ENCODE measurements at regions not wholly inside any gene's neighbourhood (a gene's known extent, or its start where the extent isn't known, plus 50 kb on each side); places are given as distances from the start of the nearest gene placed in this dataset.
"Not testable (repeated sequence)": the region's sequence is repeated elsewhere in the genome, so short reads cannot be mapped to it uniquely, and the experiment has no call there.

DNA sequence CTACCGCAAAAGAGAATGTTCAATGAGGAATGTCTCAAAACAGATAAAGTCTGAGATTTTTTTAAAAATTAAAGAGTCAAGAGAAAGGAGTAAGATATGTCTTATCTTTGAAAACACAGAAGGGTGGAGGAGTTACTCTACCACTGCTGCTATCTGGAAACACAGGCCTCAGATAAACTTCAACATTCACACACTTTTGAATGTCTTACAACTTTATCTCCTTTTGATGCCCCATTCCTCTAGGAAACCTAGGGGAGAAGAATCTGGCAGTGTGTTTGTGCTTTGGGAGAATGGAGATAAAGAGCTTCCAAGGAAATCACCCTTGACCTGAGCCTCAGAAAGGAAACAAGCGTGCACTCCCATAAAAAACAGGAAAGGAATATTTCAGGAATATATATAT, 468.2 kb downstream of the PLOD2 start:
- no peak overlapping the region for H3K27ac Mint-ChIP-seq
- H3K4me3 Mint-ChIP-seq, result no peak overlapping the region
- DNase-seq (no peak), ATAC-seq (replicated peaks) (no peak)
- peaks cover 6% of the 10 kb centered on the region in 2 donors for H3K9me3 Mint-ChIP-seq
- no peaks in the 10 kb centered on the region for H3K27me3 Mint-ChIP-seq
- no peaks in the 10 kb centered on the region for H3K36me3 Mint-ChIP-seq (ENCODE audit: insufficient read depth)
- no peaks in the 10 kb centered on the region for H3K4me1 Mint-ChIP-seq (ENCODE audit: low read depth in 2 of 2)

DNA sequence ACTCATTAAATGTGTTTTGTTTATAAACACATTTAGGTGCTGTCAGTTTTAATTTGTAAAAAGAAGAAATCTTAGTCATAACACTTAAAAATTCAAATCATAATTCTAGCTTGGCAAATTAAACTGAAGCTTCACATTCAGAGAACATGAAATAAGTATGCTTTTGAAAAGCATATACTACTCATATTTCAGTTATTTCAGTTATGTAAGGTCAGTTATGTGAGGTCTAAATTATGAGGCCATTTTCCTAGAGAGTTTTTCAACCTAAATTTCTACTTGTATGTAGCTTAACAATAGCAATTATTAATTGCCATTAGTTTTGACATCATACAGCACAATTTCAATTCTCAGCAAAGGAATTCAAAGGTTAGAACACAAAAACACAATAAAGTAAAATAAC, 465.0 kb downstream of the PLOD2 start:
- no peak overlapping the region for H3K27ac Mint-ChIP-seq
- ATAC-seq (replicated peaks) (no peak), DNase-seq (no peak)
- no peaks in the 10 kb centered on the region for H3K36me3 Mint-ChIP-seq (ENCODE audit: insufficient read depth)
- no peaks in the 10 kb centered on the region for H3K4me1 Mint-ChIP-seq (ENCODE audit: low read depth in 2 of 2)
- H3K9me3 Mint-ChIP-seq, result peaks cover 6% of the 10 kb centered on the region in 2 donors
- no peak overlapping the region for H3K4me3 Mint-ChIP-seq
- H3K27me3 Mint-ChIP-seq, result no peaks in the 10 kb centered on the region

GRCh38 chr3:145698250-145698649, 462.7 kb downstream of the PLOD2 start:
- Mint-ChIP-seq H3K27me3 (no peaks in the 10 kb centered on the region), H3K4me1 (ENCODE audit: low read depth in 2 of 2) (no peaks in the 10 kb centered on the region), H3K36me3 (ENCODE audit: insufficient read depth) (no peaks in the 10 kb centered on the region), H3K4me3 (no peak overlapping the region), H3K27ac (no peak overlapping the region), H3K9me3 (peaks cover 0 to 4% of the 10 kb centered on the region in 2 donors)
- ATAC-seq (replicated peaks) (no peak), DNase-seq (no peak)

GRCh38 chr3:145698749-145699148, 462.2 kb downstream of the PLOD2 start:
- Mint-ChIP-seq H3K36me3 (ENCODE audit: insufficient read depth) (no peaks in the 10 kb centered on the region), H3K27me3 (no peaks in the 10 kb centered on the region), H3K9me3 (peaks cover 0 to 4% of the 10 kb centered on the region in 2 donors), H3K4me1 (ENCODE audit: low read depth in 2 of 2) (no peaks in the 10 kb centered on the region), H3K27ac (no peak overlapping the region), H3K4me3 (no peak overlapping the region)
- DNase-seq, result no peak
- no peak for ATAC-seq (replicated peaks)

- no peak for DNase-seq
- Mint-ChIP-seq H3K36me3 (ENCODE audit: insufficient read depth) (no peaks in the 10 kb centered on the region), H3K9me3 (peaks cover 0 to 5% of the 10 kb centered on the region in 2 donors), H3K27ac (no peak overlapping the region), H3K4me3 (no peak overlapping the region), H3K27me3 (no peaks in the 10 kb centered on the region), H3K4me1 (ENCODE audit: low read depth in 2 of 2) (no peaks in the 10 kb centered on the region)
- ATAC-seq (replicated peaks), result no peak
These were observed 457.0 kb downstream of the PLOD2 start for GRCh38 chr3:145704020-145704419.

DNA sequence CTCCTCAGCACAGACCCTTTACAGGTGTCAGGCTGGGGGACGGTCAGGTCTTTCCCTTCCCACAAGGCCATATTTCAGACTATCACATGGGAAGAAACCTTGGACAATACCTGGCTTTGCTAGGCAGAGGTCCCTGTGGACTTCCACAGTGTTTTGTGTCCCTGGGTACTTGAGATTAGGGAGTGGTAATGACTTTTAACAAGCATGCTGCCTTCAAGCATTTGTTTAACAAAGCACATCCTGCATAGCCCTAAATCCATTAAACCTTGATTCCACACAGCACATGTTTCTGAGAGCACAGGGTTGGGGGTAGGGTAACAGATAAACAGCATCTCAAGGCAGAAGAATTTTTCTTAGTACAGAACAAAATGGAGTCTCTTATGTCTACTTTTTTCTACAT, 451.2 kb downstream of the PLOD2 start:
- ATAC-seq (replicated peaks); H3K27me3 Mint-ChIP-seq; DNase-seq; H3K4me3 Mint-ChIP-seq; H3K36me3 Mint-ChIP-seq (ENCODE audit: insufficient read depth); H3K27ac Mint-ChIP-seq; H3K4me1 Mint-ChIP-seq (ENCODE audit: low read depth in 2 of 2): not testable (repeated sequence)
- H3K9me3 Mint-ChIP-seq, result peaks cover 5 to 20% of the 10 kb centered on the region in 2 donors

- Mint-ChIP-seq H3K9me3 (peaks cover 0 to 8% of the 10 kb centered on the region in 2 donors), H3K27me3 (no peaks in the 10 kb centered on the region), H3K4me1 (ENCODE audit: low read depth in 2 of 2) (no peaks in the 10 kb centered on the region), H3K4me3 (no peak overlapping the region), H3K36me3 (ENCODE audit: insufficient read depth) (no peaks in the 10 kb centered on the region), H3K27ac (no peak overlapping the region)
- DNase-seq (no peak), ATAC-seq (replicated peaks) (no peak)
These were observed 444.5 kb downstream of the PLOD2 start for GRCh38 chr3:145716519-145716918.

DNA sequence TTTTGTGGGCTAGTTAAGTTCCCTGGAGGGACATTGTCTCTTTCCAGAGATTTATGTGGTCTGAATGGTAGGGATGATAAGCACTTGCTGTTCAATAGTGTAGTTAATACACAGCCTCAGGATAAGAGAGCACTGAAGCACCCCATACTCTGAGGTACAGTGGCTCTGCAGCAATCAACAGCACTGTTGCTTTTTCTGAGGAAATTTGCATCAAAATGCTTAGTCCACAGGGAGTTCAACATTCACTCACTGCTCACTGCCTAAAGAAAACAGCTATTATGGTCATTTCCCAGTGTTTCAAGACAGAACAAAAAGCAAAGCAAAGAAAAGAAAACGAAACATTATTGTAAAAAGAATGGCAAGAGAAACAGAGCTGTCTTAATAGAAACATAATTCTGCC, 441.9 kb downstream of the PLOD2 start:
- Mint-ChIP-seq H3K4me1 (ENCODE audit: low read depth in 2 of 2) (no peaks in the 10 kb centered on the region), H3K9me3 (no peaks in the 10 kb centered on the region), H3K4me3 (no peak overlapping the region), H3K27me3 (no peaks in the 10 kb centered on the region), H3K27ac (no peak overlapping the region), H3K36me3 (ENCODE audit: insufficient read depth) (no peaks in the 10 kb centered on the region)
- ATAC-seq (replicated peaks) (no peak), DNase-seq (no peak)

DNA sequence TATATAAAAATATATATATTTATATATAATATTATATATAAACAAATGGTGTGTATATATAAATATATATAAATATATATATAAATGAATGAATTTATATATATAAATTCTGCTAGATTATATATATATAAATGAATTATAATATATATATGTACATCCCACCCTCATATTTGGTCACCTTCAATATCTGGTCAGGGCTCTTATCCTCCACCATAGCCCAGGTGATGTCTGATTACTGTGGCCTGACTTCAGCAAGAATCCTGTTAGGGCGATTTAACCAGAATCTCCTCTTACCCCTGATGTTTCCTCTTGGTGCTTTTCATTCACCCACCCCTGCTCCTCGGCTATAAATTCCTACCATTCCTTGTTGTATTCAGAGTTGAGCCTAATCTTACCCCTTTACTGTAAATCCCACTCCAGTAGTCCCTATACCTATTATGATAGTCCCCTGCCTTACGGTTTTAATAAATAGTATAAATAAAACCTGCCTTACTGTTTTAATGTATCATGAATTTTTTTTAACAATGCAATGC, 439.6 kb downstream of the PLOD2 start:
- H3K4me3 Mint-ChIP-seq, result no peak overlapping the region
- H3K9me3 Mint-ChIP-seq, result peaks cover 0 to 3% of the 10 kb centered on the region in 2 donors
- no peaks in the 10 kb centered on the region for H3K27me3 Mint-ChIP-seq
- no peak overlapping the region for H3K27ac Mint-ChIP-seq
- H3K4me1 Mint-ChIP-seq (ENCODE audit: low read depth in 2 of 2), result no peaks in the 10 kb centered on the region
- H3K36me3 Mint-ChIP-seq (ENCODE audit: insufficient read depth), result no peaks in the 10 kb centered on the region
- ATAC-seq (replicated peaks), result no peak
- no peak for DNase-seq

GRCh38 chr3:145721815-145722214, 439.2 kb downstream of the PLOD2 start:
- H3K36me3 Mint-ChIP-seq (ENCODE audit: insufficient read depth), result no peaks in the 10 kb centered on the region
- no peak overlapping the region for H3K27ac Mint-ChIP-seq
- DNase-seq (no peak), ATAC-seq (replicated peaks) (no peak)
- H3K4me3 Mint-ChIP-seq, result no peak overlapping the region
- no peaks in the 10 kb centered on the region for H3K27me3 Mint-ChIP-seq
- no peaks in the 10 kb centered on the region for H3K4me1 Mint-ChIP-seq (ENCODE audit: low read depth in 2 of 2)
- peaks cover 0 to 8% of the 10 kb centered on the region in 2 donors for H3K9me3 Mint-ChIP-seq

DNA sequence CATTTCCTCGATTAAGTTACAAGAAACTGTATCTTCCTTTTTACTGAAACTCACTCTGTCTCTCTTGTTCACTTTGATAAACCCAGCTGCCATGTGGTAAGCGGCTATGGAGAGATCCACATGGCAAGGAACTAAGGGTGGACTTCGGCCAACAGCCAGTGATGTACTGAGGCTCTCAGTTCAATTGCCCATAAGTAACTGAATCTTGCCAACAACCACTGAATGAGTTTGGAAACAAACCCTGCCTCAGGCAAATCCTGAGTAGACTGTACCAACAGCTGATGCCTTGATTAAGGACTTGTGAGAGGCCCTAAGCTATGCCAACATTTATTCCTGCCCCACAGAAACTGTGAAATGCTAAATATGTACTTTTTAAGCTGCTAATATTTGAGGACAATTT, 433.5 kb downstream of the PLOD2 start:
- no peak for DNase-seq
- Mint-ChIP-seq H3K4me1 (ENCODE audit: low read depth in 2 of 2) (no peaks in the 10 kb centered on the region), H3K27me3 (no peaks in the 10 kb centered on the region), H3K4me3 (no peak overlapping the region), H3K36me3 (ENCODE audit: insufficient read depth) (no peaks in the 10 kb centered on the region), H3K27ac (no peak overlapping the region), H3K9me3 (peaks cover 6 to 19% of the 10 kb centered on the region in 2 donors)
- no peak for ATAC-seq (replicated peaks)

DNA sequence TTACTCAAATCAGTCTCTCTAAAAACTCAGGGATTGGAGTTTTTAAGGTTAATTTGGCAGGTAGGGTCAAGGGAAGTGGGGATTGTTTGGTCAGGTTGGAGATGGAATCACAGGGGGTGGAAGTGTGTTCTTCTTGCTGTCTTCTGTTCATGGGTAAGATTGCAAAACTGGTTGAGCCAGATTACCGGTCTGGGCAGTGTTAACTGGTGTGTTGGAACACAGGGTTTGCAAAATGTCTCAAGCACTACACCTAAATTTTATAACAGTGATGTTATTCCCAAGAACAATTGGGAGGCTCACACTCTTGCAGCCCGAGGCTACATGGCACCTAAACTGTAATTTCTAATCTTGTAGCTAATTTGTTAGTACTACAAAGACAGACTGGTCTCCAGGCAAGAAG, 425.4 kb downstream of the PLOD2 start:
- Mint-ChIP-seq H3K27me3 (no peaks in the 10 kb centered on the region), H3K36me3 (ENCODE audit: insufficient read depth) (no peaks in the 10 kb centered on the region), H3K4me1 (ENCODE audit: low read depth in 2 of 2) (no peaks in the 10 kb centered on the region), H3K9me3 (peaks cover 0 to 6% of the 10 kb centered on the region in 2 donors), H3K4me3 (no peak overlapping the region), H3K27ac (no peak overlapping the region)
- no peak for DNase-seq
- ATAC-seq (replicated peaks), result no peak

GRCh38 chr3:145737952-145738351, 423.0 kb downstream of the PLOD2 start:
- DNase-seq (no peak), ATAC-seq (replicated peaks) (no peak)
- Mint-ChIP-seq H3K4me3 (no peak overlapping the region), H3K4me1 (ENCODE audit: low read depth in 2 of 2) (no peaks in the 10 kb centered on the region), H3K27ac (no peak overlapping the region), H3K36me3 (ENCODE audit: insufficient read depth) (no peaks in the 10 kb centered on the region), H3K27me3 (no peaks in the 10 kb centered on the region), H3K9me3 (peaks cover under 1 to 2% of the 10 kb centered on the region in 2 donors)

GRCh38 chr3:145739926-145740325, 421.1 kb downstream of the PLOD2 start:
- DNase-seq, result no peak
- no peaks in the 10 kb centered on the region for H3K27me3 Mint-ChIP-seq
- no peaks in the 10 kb centered on the region for H3K36me3 Mint-ChIP-seq (ENCODE audit: insufficient read depth)
- no peaks in the 10 kb centered on the region for H3K4me1 Mint-ChIP-seq (ENCODE audit: low read depth in 2 of 2)
- no peak for ATAC-seq (replicated peaks)
- peaks cover 2 to 8% of the 10 kb centered on the region in 2 donors for H3K9me3 Mint-ChIP-seq
- no peak overlapping the region for H3K4me3 Mint-ChIP-seq
- H3K27ac Mint-ChIP-seq, result no peak overlapping the region

DNA sequence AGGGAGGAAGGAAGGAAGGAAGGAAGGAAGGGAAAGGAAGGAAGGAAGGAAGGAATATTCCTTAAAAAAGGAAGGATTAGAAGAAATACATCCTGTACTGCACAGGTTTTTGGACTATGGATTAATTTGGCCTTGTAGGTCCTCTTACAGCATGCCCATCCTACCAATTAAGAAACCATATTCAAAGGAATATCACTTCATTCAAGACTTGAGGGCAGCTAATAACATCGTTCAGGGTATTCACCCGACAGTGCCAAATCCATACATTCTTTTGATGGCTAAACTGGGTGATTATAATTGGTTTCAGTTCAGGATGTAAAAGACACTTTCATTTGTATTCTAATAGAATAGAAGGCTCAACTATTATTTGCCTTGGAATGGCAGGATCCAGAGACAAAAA, 410.3 kb downstream of the PLOD2 start:
- DNase-seq (no peak), ATAC-seq (replicated peaks) (no peak)
- peaks cover 5 to 17% of the 10 kb centered on the region in 2 donors for H3K9me3 Mint-ChIP-seq
- peaks cover 3% of the 10 kb centered on the region for H3K36me3 Mint-ChIP-seq (ENCODE audit: insufficient read depth)
- no peaks in the 10 kb centered on the region for H3K4me1 Mint-ChIP-seq (ENCODE audit: low read depth in 2 of 2)
- no peak overlapping the region for H3K27ac Mint-ChIP-seq
- H3K4me3 Mint-ChIP-seq, result no peak overlapping the region
- no peaks in the 10 kb centered on the region for H3K27me3 Mint-ChIP-seq
